ENCODE measurements at regions not wholly inside any gene's neighbourhood (a gene's known extent, or its start where the extent isn't known, plus 50 kb on each side); places are given as distances from the start of the nearest gene placed in this dataset.

DNA sequence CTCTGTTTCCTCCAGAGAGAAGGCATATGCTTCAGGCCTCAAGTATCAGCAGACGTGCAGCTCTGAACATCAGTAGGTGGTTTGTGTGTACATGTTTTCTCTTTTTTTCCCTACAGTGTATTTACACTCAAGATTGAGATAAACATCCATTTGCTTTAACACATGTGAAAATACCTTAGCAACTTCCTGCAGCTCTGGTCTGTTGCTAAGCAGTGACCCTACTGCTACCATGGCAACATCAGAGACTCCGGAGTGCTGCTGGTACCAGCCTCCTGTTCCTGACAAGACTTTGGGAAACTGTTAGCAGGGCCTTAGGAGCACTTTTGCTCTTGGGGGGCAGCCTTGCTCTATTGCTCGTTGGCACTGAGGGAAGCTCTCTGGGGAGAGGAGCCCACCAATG lies 221.2 kb upstream of the PLET1 start:
- no peak for TF ChIP-seq EP300 (IDR thresholded peaks at IDR 0.05; ENCODE audit: borderline replicate concordance in 1 of 2, low read depth in 2 of 2, low read length in 2 of 2)
- TF ChIP-seq, protein P1, sequence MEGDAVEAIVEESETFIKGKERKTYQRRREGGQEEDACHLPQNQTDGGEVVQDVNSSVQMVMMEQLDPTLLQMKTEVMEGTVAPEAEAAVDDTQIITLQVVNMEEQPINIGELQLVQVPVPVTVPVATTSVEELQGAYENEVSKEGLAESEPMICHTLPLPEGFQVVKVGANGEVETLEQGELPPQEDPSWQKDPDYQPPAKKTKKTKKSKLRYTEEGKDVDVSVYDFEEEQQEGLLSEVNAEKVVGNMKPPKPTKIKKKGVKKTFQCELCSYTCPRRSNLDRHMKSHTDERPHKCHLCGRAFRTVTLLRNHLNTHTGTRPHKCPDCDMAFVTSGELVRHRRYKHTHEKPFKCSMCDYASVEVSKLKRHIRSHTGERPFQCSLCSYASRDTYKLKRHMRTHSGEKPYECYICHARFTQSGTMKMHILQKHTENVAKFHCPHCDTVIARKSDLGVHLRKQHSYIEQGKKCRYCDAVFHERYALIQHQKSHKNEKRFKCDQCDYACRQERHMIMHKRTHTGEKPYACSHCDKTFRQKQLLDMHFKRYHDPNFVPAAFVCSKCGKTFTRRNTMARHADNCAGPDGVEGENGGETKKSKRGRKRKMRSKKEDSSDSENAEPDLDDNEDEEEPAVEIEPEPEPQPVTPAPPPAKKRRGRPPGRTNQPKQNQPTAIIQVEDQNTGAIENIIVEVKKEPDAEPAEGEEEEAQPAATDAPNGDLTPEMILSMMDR (IDR thresholded peaks at IDR 0.05; ENCODE audit: control extremely low read depth in 1 of 3, insufficient read depth in 1 of 3, low read depth in 1 of 3, low read length in 3 of 3), result no peak
- no peak for TF ChIP-seq POLR2A (IDR thresholded peaks at IDR 0.05; ENCODE audit: control extremely low read depth in 1 of 2, low read depth in 2 of 2, low read length in 2 of 2)
- TF ChIP-seq JUND (IDR thresholded peaks at IDR 0.05; ENCODE audit: low read length), result no peak

Measured in H1 (cell line).